WTC11 (cell line): ENCODE measurements at regions not wholly inside any gene's neighbourhood (a gene's known extent, or its start where the extent isn't known, plus 50 kb on each side); places are given as distances from the start of the nearest gene placed in this dataset.

Experiments used
- ATAC-seq: fragments of 200-7000 bp; cut with Tn5 transposase; 2 replicates; pipeline ENCODE4 v1.10.0; 2021; ENCODE audit warnings: mild to moderate bottlenecking, moderate library complexity
- CTCF ChIA-PET: fragments of 300-600 bp; sonication (Branson Sonifier 250); formaldehyde crosslinking; loops from one replicate; lab custom pipeline; 2021; ENCODE audit warnings: antibody characterized with exemption; lab: Charles Lee
- POLR2A ChIA-PET: fragments of 350-600 bp; sonication (Branson Sonifier 250); formaldehyde crosslinking; loops from one replicate; lab custom pipeline; 2021; ENCODE audit warnings: antibody characterized with exemption; lab: Charles Lee
- DNase-seq: peaks from one replicate; pipeline ENCODE4 v3.0.0; 2021; ENCODE audit warnings: low spot score
- H3K27ac Mint-ChIP-seq: 2 replicates; pipeline ENCODE4 v1.8.0; 2021; ENCODE audit warnings: mixed read lengths
- H3K27me3 Mint-ChIP-seq: 2 replicates; pipeline ENCODE4 v1.8.0; 2021; ENCODE audit warnings: low read depth, mild to moderate bottlenecking, moderate library complexity, mixed read lengths
- H3K36me3 Mint-ChIP-seq: 2 replicates; pipeline ENCODE4 v1.8.0; 2021; ENCODE audit warnings: mixed read lengths
- H3K4me1 Mint-ChIP-seq: 2 replicates; pipeline ENCODE4 v1.8.0; 2022; ENCODE audit warnings: mixed read lengths
- H3K4me3 Mint-ChIP-seq: 2 replicates; pipeline ENCODE4 v1.8.0; 2021; ENCODE audit warnings: mild to moderate bottlenecking, moderate library complexity, mixed read lengths
- H3K9me3 Mint-ChIP-seq: 2 replicates; pipeline ENCODE4 v1.8.0; 2021; ENCODE audit warnings: mixed read lengths
- CREB1 ChIP-seq: sonication (generic); formaldehyde crosslinking; IDR thresholded peaks from 2 replicates; pipeline ENCODE4 v1.8.0; 2023; ENCODE audit warnings: mild to moderate bottlenecking, missing genetic modification reagents
- ELF4 ChIP-seq: sonication (generic); formaldehyde crosslinking; IDR thresholded peaks from 2 replicates; pipeline ENCODE4 v1.8.1; 2022; ENCODE audit warnings: low read depth, mild to moderate bottlenecking, moderate library complexity, missing genetic modification reagents
- EMX1 ChIP-seq: fragments of 250-450 bp; sonication (Bioruptor Pico); IDR thresholded peaks from 2 replicates; pipeline ENCODE4 v1.8.0; 2021; ENCODE audit warnings: mild to moderate bottlenecking
- GABPB1 ChIP-seq: sonication (generic); formaldehyde crosslinking; IDR thresholded peaks from 2 replicates; pipeline ENCODE4 v1.8.1; 2023; ENCODE audit warnings: mild to moderate bottlenecking, missing genetic modification reagents
- JAZF1 ChIP-seq: fragments of 250-450 bp; sonication (Bioruptor Pico); IDR thresholded peaks from 2 replicates; pipeline ENCODE4 v1.9.0; 2021; ENCODE audit warnings: moderate library complexity, mild to moderate bottlenecking, inconsistent platforms
- MXD4 ChIP-seq: fragments of 250-450 bp; sonication (Bioruptor Pico); IDR thresholded peaks from 2 replicates; pipeline ENCODE4 v1.8.0; 2021; ENCODE audit warnings: mild to moderate bottlenecking, moderate library complexity, borderline replicate concordance
- NR1H2 ChIP-seq: sonication (generic); formaldehyde crosslinking; IDR thresholded peaks from 2 replicates; pipeline ENCODE4 v1.9.0; 2021; ENCODE audit warnings: mild to moderate bottlenecking, moderate library complexity, missing genetic modification reagents
- TF ChIP-seq, protein P1 (sequence below): sonication (generic); formaldehyde crosslinking; IDR thresholded peaks from 2 replicates; pipeline ENCODE4 v1.8.0; 2022; ENCODE audit warnings: mild to moderate bottlenecking, missing genetic modification reagents
- TF ChIP-seq, protein P2 (sequence below): fragments of 200-600 bp; IDR thresholded peaks from 2 replicates; pipeline ENCODE4 v1.8.0; 2022; ENCODE audit warnings: antibody characterized with exemption
- TF ChIP-seq, protein P3 (sequence below): sonication (generic); formaldehyde crosslinking; IDR thresholded peaks from 2 replicates; pipeline ENCODE4 v1.8.1; 2023; ENCODE audit warnings: mild to moderate bottlenecking, missing genetic modification reagents, moderate library complexity
- TF ChIP-seq, protein P4 (sequence below): fragments of 250-450 bp; sonication (Bioruptor Pico); IDR thresholded peaks from 2 replicates; pipeline ENCODE4 v1.8.0; 2021; ENCODE audit warnings: mild to moderate bottlenecking
- TF ChIP-seq, protein P5 (sequence below): sonication (generic); formaldehyde crosslinking; IDR thresholded peaks from 2 replicates; pipeline ENCODE4 v1.8.1; 2023; ENCODE audit warnings: mild to moderate bottlenecking, missing genetic modification reagents, moderate library complexity
- TF ChIP-seq, protein P6 (sequence below): sonication (generic); formaldehyde crosslinking; conservative IDR thresholded peaks from 2 replicates; pipeline ENCODE4 v1.8.1; 2023; ENCODE audit warnings: mild to moderate bottlenecking, low read depth, missing genetic modification reagents, moderate library complexity
- TF ChIP-seq, protein P7 (sequence below): sonication (generic); formaldehyde crosslinking; IDR thresholded peaks from 2 replicates; pipeline ENCODE4 v1.8.1; 2023; ENCODE audit warnings: mild to moderate bottlenecking, missing genetic modification reagents
- TF ChIP-seq, protein P8 (sequence below): sonication (generic); formaldehyde crosslinking; IDR thresholded peaks from 2 replicates; pipeline ENCODE4 v1.8.0; 2023; ENCODE audit warnings: missing genetic modification reagents, mild to moderate bottlenecking, borderline replicate concordance

DNA sequence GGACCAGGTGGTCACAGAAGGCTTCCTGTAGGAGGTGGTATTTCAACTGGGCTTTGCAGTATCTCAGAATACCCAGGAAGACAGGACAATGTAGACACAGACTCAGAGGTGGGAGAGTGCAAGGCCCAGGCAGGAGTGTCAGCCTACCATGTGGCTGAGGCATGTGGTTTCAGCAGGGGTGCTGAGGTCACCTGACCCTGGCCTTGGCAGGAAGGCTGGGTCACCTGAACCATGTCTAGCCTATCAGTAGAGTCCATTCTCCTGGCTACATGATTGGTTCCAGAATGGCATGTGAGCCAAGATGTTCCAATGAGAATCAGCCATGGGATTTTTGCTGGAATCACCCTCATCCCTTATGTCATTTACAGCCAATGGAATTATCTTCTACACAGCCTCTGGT is 169.4 kb downstream of the ACTL8 start:
- Mint-ChIP-seq H3K4me1 (peaks cover 9% of the 10 kb centered on the region), H3K27me3 (peaks cover 9% of the 10 kb centered on the region; the same call in 1 of the 2 replicates), H3K9me3 (no peaks in the 10 kb centered on the region), H3K4me3 (no peak overlapping the region), H3K27ac (no peak overlapping the region), H3K36me3 (no peaks in the 10 kb centered on the region)
- DNase-seq, result no peak
- ChIA-PET POLR2A (interaction anchor here (0.6 kb wide), 1 partner anchor 78 kb away, joined by 4 read pairs; no protein-coding TSS in a partner anchor), CTCF (interaction anchor here (1.4 to 2.5 kb wide), 6 partner anchors 15 to 651 kb away, joined by 3 to 12 read pairs (median 8); no protein-coding TSS in a partner anchor)
- TF ChIP-seq, protein P1, sequence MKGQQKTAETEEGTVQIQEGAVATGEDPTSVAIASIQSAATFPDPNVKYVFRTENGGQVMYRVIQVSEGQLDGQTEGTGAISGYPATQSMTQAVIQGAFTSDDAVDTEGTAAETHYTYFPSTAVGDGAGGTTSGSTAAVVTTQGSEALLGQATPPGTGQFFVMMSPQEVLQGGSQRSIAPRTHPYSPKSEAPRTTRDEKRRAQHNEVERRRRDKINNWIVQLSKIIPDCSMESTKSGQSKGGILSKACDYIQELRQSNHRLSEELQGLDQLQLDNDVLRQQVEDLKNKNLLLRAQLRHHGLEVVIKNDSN, result peak; percentile 53; the same call in 1 of the 2 replicates
- TF ChIP-seq, protein P2, sequence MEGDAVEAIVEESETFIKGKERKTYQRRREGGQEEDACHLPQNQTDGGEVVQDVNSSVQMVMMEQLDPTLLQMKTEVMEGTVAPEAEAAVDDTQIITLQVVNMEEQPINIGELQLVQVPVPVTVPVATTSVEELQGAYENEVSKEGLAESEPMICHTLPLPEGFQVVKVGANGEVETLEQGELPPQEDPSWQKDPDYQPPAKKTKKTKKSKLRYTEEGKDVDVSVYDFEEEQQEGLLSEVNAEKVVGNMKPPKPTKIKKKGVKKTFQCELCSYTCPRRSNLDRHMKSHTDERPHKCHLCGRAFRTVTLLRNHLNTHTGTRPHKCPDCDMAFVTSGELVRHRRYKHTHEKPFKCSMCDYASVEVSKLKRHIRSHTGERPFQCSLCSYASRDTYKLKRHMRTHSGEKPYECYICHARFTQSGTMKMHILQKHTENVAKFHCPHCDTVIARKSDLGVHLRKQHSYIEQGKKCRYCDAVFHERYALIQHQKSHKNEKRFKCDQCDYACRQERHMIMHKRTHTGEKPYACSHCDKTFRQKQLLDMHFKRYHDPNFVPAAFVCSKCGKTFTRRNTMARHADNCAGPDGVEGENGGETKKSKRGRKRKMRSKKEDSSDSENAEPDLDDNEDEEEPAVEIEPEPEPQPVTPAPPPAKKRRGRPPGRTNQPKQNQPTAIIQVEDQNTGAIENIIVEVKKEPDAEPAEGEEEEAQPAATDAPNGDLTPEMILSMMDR, result no peak
- TF ChIP-seq, protein P3, sequence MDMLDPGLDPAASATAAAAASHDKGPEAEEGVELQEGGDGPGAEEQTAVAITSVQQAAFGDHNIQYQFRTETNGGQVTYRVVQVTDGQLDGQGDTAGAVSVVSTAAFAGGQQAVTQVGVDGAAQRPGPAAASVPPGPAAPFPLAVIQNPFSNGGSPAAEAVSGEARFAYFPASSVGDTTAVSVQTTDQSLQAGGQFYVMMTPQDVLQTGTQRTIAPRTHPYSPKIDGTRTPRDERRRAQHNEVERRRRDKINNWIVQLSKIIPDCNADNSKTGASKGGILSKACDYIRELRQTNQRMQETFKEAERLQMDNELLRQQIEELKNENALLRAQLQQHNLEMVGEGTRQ (CRISPR knock-in tag), result peak; percentile 67
- TF ChIP-seq, all 79 proteins: peak for 2
- no peak for ATAC-seq

DNA sequence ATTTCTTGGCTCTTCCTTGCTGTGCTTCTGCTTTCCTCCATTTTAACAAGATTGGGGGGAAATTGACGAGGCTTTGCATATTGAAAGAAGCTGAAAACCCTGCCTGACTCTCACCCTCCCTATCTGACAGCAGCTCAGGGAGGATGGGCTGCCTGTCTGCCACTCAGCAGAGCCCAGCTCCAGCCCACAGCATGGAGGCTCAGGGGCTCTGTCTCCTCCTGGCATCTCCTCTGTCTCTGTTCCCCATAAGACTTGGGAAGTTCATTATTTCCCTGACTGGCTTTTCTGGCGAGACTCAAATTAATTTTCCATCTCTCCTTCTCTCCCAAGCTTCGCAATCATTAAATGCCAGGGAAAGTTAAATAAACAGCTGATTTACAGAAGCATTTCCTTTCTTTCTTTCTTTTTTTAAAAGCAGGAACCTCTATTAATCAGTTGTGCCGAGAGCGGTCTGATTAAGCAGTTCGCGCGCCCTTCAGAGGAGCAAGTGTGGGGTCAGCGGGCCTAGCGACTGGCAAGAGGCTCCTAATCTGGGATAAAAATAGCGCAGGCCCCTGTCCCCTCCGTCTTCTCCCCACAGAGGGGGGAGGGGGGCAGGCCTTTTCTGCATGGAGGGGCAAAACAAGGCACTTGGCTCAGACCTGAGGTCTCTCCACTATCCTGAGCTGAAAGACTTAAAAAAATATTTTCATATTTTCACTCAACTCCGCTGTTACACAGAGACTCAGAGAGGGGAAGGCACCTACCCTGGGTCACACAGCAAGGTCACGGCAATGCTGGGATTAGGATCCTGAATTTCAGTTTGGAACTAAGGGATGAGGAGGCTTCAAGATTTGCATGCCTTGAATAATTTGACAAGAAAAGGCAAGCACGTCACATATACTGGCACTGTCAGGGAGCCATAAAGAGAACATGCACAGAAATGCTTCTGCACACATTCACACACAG is 170.4 kb downstream of the ACTL8 start:
- peaks cover 9% of the 10 kb centered on the region; the same call in 1 of the 2 replicates for H3K27me3 Mint-ChIP-seq
- no peaks in the 10 kb centered on the region for H3K36me3 Mint-ChIP-seq
- peaks cover 9% of the 10 kb centered on the region for H3K4me1 Mint-ChIP-seq
- DNase-seq (no peak), ATAC-seq (no peak)
- no peak overlapping the region for H3K27ac Mint-ChIP-seq
- H3K9me3 Mint-ChIP-seq, result no peaks in the 10 kb centered on the region
- H3K4me3 Mint-ChIP-seq, result no peak overlapping the region
- POLR2A ChIA-PET, result no interaction called here
- CTCF ChIA-PET, result interaction anchor here (0.6 to 2.5 kb wide), 6 partner anchors 15 to 650 kb away, joined by 3 to 12 read pairs (median 4); no protein-coding TSS in a partner anchor
- TF ChIP-seq, protein P4, sequence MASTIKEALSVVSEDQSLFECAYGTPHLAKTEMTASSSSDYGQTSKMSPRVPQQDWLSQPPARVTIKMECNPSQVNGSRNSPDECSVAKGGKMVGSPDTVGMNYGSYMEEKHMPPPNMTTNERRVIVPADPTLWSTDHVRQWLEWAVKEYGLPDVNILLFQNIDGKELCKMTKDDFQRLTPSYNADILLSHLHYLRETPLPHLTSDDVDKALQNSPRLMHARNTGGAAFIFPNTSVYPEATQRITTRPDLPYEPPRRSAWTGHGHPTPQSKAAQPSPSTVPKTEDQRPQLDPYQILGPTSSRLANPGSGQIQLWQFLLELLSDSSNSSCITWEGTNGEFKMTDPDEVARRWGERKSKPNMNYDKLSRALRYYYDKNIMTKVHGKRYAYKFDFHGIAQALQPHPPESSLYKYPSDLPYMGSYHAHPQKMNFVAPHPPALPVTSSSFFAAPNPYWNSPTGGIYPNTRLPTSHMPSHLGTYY (CRISPR knock-in tag), result no peak
- TF ChIP-seq NR1H2, result no peak
- TF ChIP-seq, protein P5, sequence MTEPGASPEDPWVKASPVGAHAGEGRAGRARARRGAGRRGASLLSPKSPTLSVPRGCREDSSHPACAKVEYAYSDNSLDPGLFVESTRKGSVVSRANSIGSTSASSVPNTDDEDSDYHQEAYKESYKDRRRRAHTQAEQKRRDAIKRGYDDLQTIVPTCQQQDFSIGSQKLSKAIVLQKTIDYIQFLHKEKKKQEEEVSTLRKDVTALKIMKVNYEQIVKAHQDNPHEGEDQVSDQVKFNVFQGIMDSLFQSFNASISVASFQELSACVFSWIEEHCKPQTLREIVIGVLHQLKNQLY (CRISPR knock-in tag), result no peak
- TF ChIP-seq, protein P2, result no peak
- TF ChIP-seq EMX1, result no peak
- no peak for TF ChIP-seq CREB1 (CRISPR knock-in tag)
- TF ChIP-seq, protein P6, sequence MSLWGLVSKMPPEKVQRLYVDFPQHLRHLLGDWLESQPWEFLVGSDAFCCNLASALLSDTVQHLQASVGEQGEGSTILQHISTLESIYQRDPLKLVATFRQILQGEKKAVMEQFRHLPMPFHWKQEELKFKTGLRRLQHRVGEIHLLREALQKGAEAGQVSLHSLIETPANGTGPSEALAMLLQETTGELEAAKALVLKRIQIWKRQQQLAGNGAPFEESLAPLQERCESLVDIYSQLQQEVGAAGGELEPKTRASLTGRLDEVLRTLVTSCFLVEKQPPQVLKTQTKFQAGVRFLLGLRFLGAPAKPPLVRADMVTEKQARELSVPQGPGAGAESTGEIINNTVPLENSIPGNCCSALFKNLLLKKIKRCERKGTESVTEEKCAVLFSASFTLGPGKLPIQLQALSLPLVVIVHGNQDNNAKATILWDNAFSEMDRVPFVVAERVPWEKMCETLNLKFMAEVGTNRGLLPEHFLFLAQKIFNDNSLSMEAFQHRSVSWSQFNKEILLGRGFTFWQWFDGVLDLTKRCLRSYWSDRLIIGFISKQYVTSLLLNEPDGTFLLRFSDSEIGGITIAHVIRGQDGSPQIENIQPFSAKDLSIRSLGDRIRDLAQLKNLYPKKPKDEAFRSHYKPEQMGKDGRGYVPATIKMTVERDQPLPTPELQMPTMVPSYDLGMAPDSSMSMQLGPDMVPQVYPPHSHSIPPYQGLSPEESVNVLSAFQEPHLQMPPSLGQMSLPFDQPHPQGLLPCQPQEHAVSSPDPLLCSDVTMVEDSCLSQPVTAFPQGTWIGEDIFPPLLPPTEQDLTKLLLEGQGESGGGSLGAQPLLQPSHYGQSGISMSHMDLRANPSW (CRISPR knock-in tag), result no peak
- TF ChIP-seq GABPB1 (CRISPR knock-in tag), result no peak
- TF ChIP-seq, protein P7, sequence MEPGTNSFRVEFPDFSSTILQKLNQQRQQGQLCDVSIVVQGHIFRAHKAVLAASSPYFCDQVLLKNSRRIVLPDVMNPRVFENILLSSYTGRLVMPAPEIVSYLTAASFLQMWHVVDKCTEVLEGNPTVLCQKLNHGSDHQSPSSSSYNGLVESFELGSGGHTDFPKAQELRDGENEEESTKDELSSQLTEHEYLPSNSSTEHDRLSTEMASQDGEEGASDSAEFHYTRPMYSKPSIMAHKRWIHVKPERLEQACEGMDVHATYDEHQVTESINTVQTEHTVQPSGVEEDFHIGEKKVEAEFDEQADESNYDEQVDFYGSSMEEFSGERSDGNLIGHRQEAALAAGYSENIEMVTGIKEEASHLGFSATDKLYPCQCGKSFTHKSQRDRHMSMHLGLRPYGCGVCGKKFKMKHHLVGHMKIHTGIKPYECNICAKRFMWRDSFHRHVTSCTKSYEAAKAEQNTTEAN, result no peak
- no peak for TF ChIP-seq ELF4 (CRISPR knock-in tag)
- TF ChIP-seq MXD4 (CRISPR knock-in tag), result no peak
- TF ChIP-seq JAZF1, result no peak
- TF ChIP-seq, protein P8, sequence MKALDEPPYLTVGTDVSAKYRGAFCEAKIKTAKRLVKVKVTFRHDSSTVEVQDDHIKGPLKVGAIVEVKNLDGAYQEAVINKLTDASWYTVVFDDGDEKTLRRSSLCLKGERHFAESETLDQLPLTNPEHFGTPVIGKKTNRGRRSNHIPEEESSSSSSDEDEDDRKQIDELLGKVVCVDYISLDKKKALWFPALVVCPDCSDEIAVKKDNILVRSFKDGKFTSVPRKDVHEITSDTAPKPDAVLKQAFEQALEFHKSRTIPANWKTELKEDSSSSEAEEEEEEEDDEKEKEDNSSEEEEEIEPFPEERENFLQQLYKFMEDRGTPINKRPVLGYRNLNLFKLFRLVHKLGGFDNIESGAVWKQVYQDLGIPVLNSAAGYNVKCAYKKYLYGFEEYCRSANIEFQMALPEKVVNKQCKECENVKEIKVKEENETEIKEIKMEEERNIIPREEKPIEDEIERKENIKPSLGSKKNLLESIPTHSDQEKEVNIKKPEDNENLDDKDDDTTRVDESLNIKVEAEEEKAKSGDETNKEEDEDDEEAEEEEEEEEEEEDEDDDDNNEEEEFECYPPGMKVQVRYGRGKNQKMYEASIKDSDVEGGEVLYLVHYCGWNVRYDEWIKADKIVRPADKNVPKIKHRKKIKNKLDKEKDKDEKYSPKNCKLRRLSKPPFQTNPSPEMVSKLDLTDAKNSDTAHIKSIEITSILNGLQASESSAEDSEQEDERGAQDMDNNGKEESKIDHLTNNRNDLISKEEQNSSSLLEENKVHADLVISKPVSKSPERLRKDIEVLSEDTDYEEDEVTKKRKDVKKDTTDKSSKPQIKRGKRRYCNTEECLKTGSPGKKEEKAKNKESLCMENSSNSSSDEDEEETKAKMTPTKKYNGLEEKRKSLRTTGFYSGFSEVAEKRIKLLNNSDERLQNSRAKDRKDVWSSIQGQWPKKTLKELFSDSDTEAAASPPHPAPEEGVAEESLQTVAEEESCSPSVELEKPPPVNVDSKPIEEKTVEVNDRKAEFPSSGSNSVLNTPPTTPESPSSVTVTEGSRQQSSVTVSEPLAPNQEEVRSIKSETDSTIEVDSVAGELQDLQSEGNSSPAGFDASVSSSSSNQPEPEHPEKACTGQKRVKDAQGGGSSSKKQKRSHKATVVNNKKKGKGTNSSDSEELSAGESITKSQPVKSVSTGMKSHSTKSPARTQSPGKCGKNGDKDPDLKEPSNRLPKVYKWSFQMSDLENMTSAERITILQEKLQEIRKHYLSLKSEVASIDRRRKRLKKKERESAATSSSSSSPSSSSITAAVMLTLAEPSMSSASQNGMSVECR, result no peak
